ENCODE measurements at regions not wholly inside any gene's neighbourhood (a gene's known extent, or its start where the extent isn't known, plus 50 kb on each side); places are given as distances from the start of the nearest gene placed in this dataset.
A peak's percentile ranks its signal among the peaks of the same experiment; 100 is the strongest.

DNA sequence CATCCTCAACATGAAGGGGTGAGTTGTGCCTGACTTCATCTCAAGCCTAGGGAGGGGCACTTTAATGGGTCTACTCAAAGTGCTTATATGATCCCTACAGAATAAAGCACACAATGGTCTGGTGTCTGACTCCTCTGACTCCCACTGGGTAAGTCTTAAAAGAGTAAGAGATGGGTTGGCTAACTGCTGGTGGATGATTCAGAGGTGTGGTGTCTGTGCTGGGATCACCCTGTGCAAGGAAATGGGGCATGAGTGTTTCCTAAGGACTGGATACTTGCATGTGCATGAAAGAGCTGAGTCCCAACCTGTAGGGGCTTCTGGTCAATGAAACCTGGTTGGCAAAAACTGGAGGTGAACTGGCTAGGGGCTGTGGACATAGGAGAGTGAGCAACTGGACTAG lies 158.8 kb downstream of the IL20RB start:
- Histone ChIP-seq H3K9me3 (no peaks in the 10 kb centered on the region), H3K4me3 (no peak overlapping the region), H3K4me1 (no peaks in the 10 kb centered on the region), H3K27me3 (no peaks in the 10 kb centered on the region), H3K27ac (no peak overlapping the region), H3K36me3 (no peaks in the 10 kb centered on the region)
- DNase-seq, result no peak
- TF ChIP-seq POLR2A (IDR thresholded peaks at IDR 0.05), result no peak
- no peak for TF ChIP-seq POLR2AphosphoS5 (IDR thresholded peaks at IDR 0.05)
- no peak for TF ChIP-seq EP300 (IDR thresholded peaks at IDR 0.05)
- TF ChIP-seq, protein P1, sequence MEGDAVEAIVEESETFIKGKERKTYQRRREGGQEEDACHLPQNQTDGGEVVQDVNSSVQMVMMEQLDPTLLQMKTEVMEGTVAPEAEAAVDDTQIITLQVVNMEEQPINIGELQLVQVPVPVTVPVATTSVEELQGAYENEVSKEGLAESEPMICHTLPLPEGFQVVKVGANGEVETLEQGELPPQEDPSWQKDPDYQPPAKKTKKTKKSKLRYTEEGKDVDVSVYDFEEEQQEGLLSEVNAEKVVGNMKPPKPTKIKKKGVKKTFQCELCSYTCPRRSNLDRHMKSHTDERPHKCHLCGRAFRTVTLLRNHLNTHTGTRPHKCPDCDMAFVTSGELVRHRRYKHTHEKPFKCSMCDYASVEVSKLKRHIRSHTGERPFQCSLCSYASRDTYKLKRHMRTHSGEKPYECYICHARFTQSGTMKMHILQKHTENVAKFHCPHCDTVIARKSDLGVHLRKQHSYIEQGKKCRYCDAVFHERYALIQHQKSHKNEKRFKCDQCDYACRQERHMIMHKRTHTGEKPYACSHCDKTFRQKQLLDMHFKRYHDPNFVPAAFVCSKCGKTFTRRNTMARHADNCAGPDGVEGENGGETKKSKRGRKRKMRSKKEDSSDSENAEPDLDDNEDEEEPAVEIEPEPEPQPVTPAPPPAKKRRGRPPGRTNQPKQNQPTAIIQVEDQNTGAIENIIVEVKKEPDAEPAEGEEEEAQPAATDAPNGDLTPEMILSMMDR (IDR thresholded peaks at IDR 0.05), result no peak
- ATAC-seq (ENCODE audit: low FRiP score in 2 of 2), result no peak

GRCh38 chr3:137121704-137122314 lies 164.0 kb downstream of the IL20RB start:
- no peak overlapping the region for H3K4me3 ChIP-seq
- no peaks in the 10 kb centered on the region for H3K4me1 ChIP-seq
- H3K9me3 ChIP-seq, result no peaks in the 10 kb centered on the region
- TF ChIP-seq EP300 (IDR thresholded peaks at IDR 0.05) (no peak), POLR2A (IDR thresholded peaks at IDR 0.05) (no peak), POLR2AphosphoS5 (IDR thresholded peaks at IDR 0.05) (no peak)
- TF ChIP-seq, protein P1 (IDR thresholded peaks at IDR 0.05), result peak in 4 of 6 experiments; percentile 21 to 52 (median 31)
- 42 to 43% methylated on average over 3 of the region's 3 CpGs for WGBS, 2 donors
- no peak for DNase-seq
- H3K27me3 ChIP-seq, result no peaks in the 10 kb centered on the region
- H3K27ac ChIP-seq, result no peak overlapping the region
- ATAC-seq (ENCODE audit: low FRiP score in 2 of 2), result peak in 1 of 2 donors; percentile 31
- H3K36me3 ChIP-seq, result no peaks in the 10 kb centered on the region

- no peak overlapping the region for H3K4me3 ChIP-seq
- no peaks in the 10 kb centered on the region for H3K27me3 ChIP-seq
- no peaks in the 10 kb centered on the region for H3K36me3 ChIP-seq
- WGBS, 2 donors, result 56 to 61% methylated on average over 2 of the region's 2 CpGs
- ATAC-seq (ENCODE audit: low FRiP score in 2 of 2) (no peak), DNase-seq (no peak)
- no peaks in the 10 kb centered on the region for H3K9me3 ChIP-seq
- no peak overlapping the region for H3K27ac ChIP-seq
- H3K4me1 ChIP-seq, result no peaks in the 10 kb centered on the region
- TF ChIP-seq POLR2AphosphoS5 (IDR thresholded peaks at IDR 0.05) (no peak), POLR2A (IDR thresholded peaks at IDR 0.05) (no peak), EP300 (IDR thresholded peaks at IDR 0.05) (no peak)
- TF ChIP-seq, protein P1 (IDR thresholded peaks at IDR 0.05), result no peak
Observed at GRCh38 chr3:137131081-137131480, 173.3 kb downstream of the IL20RB start.

DNA sequence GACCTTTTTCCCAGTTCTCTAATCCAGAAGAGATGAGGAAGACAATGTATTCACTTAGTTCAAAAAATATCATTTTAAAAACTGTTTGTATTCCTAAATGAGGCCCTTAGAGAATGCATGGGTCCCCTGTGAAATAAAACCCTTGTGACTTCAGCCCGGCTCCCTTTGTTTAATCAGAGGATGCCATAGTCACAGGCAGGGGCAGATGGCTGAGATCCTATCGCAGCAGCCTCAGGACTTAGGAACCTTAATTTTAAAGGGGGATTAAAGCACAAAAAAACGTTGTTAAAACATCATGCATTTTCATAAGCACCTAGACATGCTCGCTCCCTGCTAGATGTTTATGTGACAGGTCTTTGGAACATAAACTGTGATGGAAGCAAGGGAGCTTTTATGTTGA lies 176.6 kb downstream of the IL20RB start:
- H3K27me3 ChIP-seq, result no peaks in the 10 kb centered on the region
- no peak overlapping the region for H3K4me3 ChIP-seq
- TF ChIP-seq, protein P1 (IDR thresholded peaks at IDR 0.05), result no peak
- TF ChIP-seq POLR2AphosphoS5 (IDR thresholded peaks at IDR 0.05) (no peak), EP300 (IDR thresholded peaks at IDR 0.05) (no peak), POLR2A (IDR thresholded peaks at IDR 0.05) (no peak)
- no peaks in the 10 kb centered on the region for H3K4me1 ChIP-seq
- no peaks in the 10 kb centered on the region for H3K9me3 ChIP-seq
- no peak overlapping the region for H3K27ac ChIP-seq
- no peaks in the 10 kb centered on the region for H3K36me3 ChIP-seq
- WGBS, 2 donors, result 53 to 55% methylated on average over 4 of the region's 4 CpGs
- ATAC-seq (ENCODE audit: low FRiP score in 2 of 2) (no peak), DNase-seq (no peak)

- Histone ChIP-seq H3K27ac (no peak overlapping the region), H3K27me3 (no peaks in the 10 kb centered on the region), H3K36me3 (no peaks in the 10 kb centered on the region), H3K9me3 (no peaks in the 10 kb centered on the region), H3K4me1 (no peaks in the 10 kb centered on the region), H3K4me3 (no peak overlapping the region)
- ATAC-seq (ENCODE audit: low FRiP score in 2 of 2) (no peak), DNase-seq (no peak)
- no peak for TF ChIP-seq EP300 (IDR thresholded peaks at IDR 0.05)
- TF ChIP-seq POLR2A (IDR thresholded peaks at IDR 0.05), result no peak
- TF ChIP-seq, protein P1 (IDR thresholded peaks at IDR 0.05), result no peak
- TF ChIP-seq POLR2AphosphoS5 (IDR thresholded peaks at IDR 0.05), result no peak
- 42 to 54% methylated on average over 3 of the region's 3 CpGs for WGBS, 2 donors
Observed at GRCh38 chr3:137148406-137148805, 190.6 kb downstream of the IL20RB start.

All from upper lobe of left lung (tissue), 6 donors.